LNCAP (cell line): ENCODE measurements at regions not wholly inside any gene's neighbourhood (a gene's known extent, or its start where the extent isn't known, plus 50 kb on each side); places are given as distances from the start of the nearest gene placed in this dataset.
A peak's percentile ranks its signal among the peaks of the same experiment; 100 is the strongest.

Experiments used
- TF ChIP-seq, protein P1 (sequence below): fragments of 450-650 bp; IDR thresholded peaks from 2 replicates; pipeline ENCODE4 v1.5.1; 2017; ENCODE audit warnings: mild to moderate bottlenecking

DNA sequence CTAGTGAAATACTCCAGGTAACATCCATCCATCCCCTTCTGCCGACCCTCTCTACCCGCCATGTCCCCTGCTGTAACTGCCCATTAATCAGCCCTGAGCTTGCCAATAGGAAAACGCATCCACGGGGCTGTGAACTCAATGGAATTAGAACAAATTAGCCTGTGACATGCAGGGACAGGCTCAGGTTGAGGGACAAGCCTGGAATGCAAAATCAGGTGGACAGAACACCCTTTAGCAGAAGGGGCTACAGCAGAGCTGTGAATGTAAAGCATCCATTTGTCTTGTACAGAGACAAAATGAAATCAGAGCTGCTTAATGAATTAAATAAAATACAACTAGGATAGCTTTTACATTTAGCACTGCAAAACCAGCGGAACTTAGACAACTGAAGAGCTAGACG lies 187.3 kb upstream of the SASH1 start:
- TF ChIP-seq, protein P1, sequence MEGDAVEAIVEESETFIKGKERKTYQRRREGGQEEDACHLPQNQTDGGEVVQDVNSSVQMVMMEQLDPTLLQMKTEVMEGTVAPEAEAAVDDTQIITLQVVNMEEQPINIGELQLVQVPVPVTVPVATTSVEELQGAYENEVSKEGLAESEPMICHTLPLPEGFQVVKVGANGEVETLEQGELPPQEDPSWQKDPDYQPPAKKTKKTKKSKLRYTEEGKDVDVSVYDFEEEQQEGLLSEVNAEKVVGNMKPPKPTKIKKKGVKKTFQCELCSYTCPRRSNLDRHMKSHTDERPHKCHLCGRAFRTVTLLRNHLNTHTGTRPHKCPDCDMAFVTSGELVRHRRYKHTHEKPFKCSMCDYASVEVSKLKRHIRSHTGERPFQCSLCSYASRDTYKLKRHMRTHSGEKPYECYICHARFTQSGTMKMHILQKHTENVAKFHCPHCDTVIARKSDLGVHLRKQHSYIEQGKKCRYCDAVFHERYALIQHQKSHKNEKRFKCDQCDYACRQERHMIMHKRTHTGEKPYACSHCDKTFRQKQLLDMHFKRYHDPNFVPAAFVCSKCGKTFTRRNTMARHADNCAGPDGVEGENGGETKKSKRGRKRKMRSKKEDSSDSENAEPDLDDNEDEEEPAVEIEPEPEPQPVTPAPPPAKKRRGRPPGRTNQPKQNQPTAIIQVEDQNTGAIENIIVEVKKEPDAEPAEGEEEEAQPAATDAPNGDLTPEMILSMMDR = no peak

GRCh38 chr6:148157841-148158240 lies 184.8 kb upstream of the SASH1 start:
- TF ChIP-seq, protein P1 = no peak

GRCh38 chr6:148164645-148165044 lies 178.0 kb upstream of the SASH1 start:
- TF ChIP-seq, protein P1 = no peak

- TF ChIP-seq, protein P1 = peak; percentile 69
Observed at GRCh38 chr6:148166339-148166968, 176.2 kb upstream of the SASH1 start.

DNA sequence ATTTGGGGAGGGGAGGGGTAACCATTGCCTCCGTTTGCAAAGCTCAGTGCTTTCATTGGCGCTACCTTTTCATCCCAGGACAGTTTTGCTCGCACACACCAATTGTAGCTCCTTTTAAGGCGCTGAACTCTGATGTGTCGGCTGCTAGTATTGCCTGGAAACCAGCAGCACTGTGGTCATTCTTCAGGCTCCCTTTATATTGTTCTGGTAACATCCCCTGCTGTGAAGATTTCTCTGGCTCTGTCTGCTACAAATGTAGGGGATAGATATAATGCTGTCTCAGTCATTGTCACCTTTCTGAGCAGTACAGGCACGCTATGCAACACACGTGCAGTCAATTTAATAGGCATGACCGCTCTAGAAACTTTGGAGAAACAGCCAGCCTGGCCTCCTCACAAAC lies 172.9 kb upstream of the SASH1 start:
- TF ChIP-seq, protein P1 = no peak

GRCh38 chr6:148170286-148170685 lies 172.4 kb upstream of the SASH1 start:
- TF ChIP-seq, protein P1 = no peak

DNA sequence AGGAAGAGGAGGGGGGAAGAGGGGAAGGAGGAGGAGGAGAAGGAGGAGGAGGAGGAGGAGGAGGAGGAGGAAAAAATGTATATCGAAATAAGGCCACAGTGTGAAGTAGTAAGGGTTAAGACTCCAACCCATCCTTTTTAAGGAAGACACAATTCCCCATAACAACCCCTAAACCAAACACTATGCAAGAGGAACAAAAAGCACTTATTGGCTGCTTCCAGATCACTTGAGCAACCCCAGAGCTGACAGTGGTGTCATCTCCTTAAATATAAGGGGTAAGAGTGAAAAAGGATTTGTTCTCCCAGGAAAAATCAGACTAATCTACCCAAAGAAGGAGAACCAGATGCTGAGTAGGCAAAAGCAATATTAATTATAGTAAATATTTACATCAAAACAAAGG lies 169.1 kb upstream of the SASH1 start:
- TF ChIP-seq, protein P1 = no peak

GRCh38 chr6:148175550-148176188 lies 167.0 kb upstream of the SASH1 start:
- TF ChIP-seq, protein P1 = no peak
